ENCODE measurements at regions not wholly inside any gene's neighbourhood (a gene's known extent, or its start where the extent isn't known, plus 50 kb on each side); places are given as distances from the start of the nearest gene placed in this dataset.

DNA sequence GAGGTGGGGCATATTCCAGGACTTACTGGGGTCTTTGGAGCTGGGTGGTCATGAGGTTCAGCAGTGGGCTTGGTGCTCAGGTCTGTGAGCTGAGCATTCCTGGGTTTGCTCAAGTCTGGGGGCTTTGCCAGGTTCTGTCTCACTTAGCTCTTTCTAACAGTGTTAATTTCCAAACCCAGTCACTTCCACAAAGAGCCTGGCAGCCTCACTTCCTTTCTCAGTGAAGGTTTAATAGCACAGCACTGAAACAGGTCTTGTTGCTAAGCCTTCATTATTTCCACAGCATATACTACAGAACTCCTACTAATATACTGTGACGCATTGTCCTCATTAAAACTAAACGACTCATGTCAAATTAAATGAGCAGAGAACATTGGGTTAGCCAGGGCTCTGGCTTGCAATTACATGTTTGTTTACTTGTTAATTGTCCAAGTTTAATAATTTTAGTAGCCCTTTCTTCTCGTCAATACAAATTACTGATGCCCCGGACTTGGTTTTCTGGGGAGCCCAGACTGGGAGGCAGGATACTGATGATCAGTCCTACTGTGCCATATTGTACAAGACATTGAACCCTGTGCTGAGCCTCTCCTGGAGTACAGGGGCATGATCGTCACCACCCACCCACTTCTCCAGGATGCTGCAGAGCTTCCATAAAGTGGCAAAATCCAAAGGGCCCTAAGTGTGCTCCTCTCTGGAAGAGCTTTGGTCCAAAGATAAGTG is 170.7 kb downstream of the IER5 start:
- TF ChIP-seq EP300 (IDR thresholded peaks at IDR 0.05), result no peak
- TF ChIP-seq, protein P1, sequence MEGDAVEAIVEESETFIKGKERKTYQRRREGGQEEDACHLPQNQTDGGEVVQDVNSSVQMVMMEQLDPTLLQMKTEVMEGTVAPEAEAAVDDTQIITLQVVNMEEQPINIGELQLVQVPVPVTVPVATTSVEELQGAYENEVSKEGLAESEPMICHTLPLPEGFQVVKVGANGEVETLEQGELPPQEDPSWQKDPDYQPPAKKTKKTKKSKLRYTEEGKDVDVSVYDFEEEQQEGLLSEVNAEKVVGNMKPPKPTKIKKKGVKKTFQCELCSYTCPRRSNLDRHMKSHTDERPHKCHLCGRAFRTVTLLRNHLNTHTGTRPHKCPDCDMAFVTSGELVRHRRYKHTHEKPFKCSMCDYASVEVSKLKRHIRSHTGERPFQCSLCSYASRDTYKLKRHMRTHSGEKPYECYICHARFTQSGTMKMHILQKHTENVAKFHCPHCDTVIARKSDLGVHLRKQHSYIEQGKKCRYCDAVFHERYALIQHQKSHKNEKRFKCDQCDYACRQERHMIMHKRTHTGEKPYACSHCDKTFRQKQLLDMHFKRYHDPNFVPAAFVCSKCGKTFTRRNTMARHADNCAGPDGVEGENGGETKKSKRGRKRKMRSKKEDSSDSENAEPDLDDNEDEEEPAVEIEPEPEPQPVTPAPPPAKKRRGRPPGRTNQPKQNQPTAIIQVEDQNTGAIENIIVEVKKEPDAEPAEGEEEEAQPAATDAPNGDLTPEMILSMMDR (IDR thresholded peaks at IDR 0.05), result no peak

All from suprapubic skin (tissue), 3 donors.